MM.1S (cell line): ENCODE measurements at regions not wholly inside any gene's neighbourhood (a gene's known extent, or its start where the extent isn't known, plus 50 kb on each side); places are given as distances from the start of the nearest gene placed in this dataset.

Experiments used
- DNase-seq: peaks from one replicate; pipeline ENCODE4 v3.0.0-alpha.2; 2015
- H2AFZ ChIP-seq: fragments of 300-600 bp; sonication (generic); 2 replicates; pipeline ENCODE4 v1.6.0; 2016; ENCODE audit warnings: antibody characterized with exemption, low read length
- H3F3A ChIP-seq: fragments of 300-600 bp; sonication (generic); 2 replicates; pipeline ENCODE4 v1.6.1; 2016; ENCODE audit warnings: mild to moderate bottlenecking, antibody characterized with exemption, low read length, moderate library complexity, mixed read lengths; ENCODE audit not compliant: insufficient read depth
- H3K27ac ChIP-seq: fragments of 300-600 bp; sonication (generic); 2 replicates; pipeline ENCODE4 v1.5.1; 2016; ENCODE audit warnings: mild to moderate bottlenecking, low read length
- H3K27me3 ChIP-seq: fragments of 300-600 bp; sonication (generic); replicated peaks from 2 replicates; pipeline ENCODE4 v1.6.0; 2016; ENCODE audit warnings: low read length; ENCODE audit not compliant: insufficient read depth
- H3K36me3 ChIP-seq: fragments of 300-600 bp; sonication (generic); replicated peaks from 2 replicates; pipeline ENCODE4 v1.6.1; 2016; ENCODE audit warnings: mild to moderate bottlenecking, low read length, mixed read lengths; ENCODE audit not compliant: insufficient read depth
- H3K4me1 ChIP-seq: fragments of 300-600 bp; sonication (generic); 2 replicates; pipeline ENCODE4 v1.6.1; 2016; ENCODE audit warnings: low read length, mixed read lengths
- H3K4me2 ChIP-seq: fragments of 300-600 bp; sonication (generic); 2 replicates; pipeline ENCODE4 v1.6.0; 2016; ENCODE audit warnings: low read depth, low read length
- H3K4me3 ChIP-seq: fragments of 300-600 bp; sonication (generic); 2 replicates; pipeline ENCODE4 v1.5.1; 2016; ENCODE audit warnings: low read length, mixed read lengths
- H3K79me2 ChIP-seq: fragments of 300-600 bp; sonication (generic); 2 replicates; pipeline ENCODE4 v1.6.1; 2016; ENCODE audit warnings: mixed run types, low read length, mixed read lengths
- H3K9ac ChIP-seq: fragments of 300-600 bp; sonication (generic); 2 replicates; pipeline ENCODE4 v1.6.1; 2016; ENCODE audit warnings: low read length, mixed read lengths
- H3K9me2 ChIP-seq: fragments of 300-600 bp; sonication (generic); replicated peaks from 2 replicates; pipeline ENCODE4 v1.6.1; 2016; ENCODE audit warnings: mild to moderate bottlenecking, low read length, mixed read lengths; ENCODE audit not compliant: insufficient read depth
- H3K9me3 ChIP-seq: fragments of 300-600 bp; sonication (generic); replicated peaks from 2 replicates; pipeline ENCODE4 v1.6.1; 2016; ENCODE audit warnings: mild to moderate bottlenecking, low read length, mixed read lengths; ENCODE audit not compliant: insufficient read depth
- H4K20me1 ChIP-seq: fragments of 300-600 bp; sonication (generic); 2 replicates; pipeline ENCODE4 v1.6.1; 2016; ENCODE audit warnings: mild to moderate bottlenecking, low read length, moderate library complexity, mixed read lengths; ENCODE audit not compliant: insufficient read depth
- CTCF ChIP-seq: fragments of 300-600 bp; sonication (generic); IDR thresholded peaks from 2 replicates; pipeline ENCODE4 v1.5.1; 2016; ENCODE audit warnings: antibody characterized with exemption, low read length, mixed read lengths
- EZH2 ChIP-seq: fragments of 300-600 bp; sonication (generic); optimal IDR thresholded peaks from 2 replicates; pipeline ENCODE3; 2017; ENCODE audit warnings: low read depth, mild to moderate bottlenecking, antibody characterized with exemption, low read length, mixed read lengths
- EZH2phosphoT487 ChIP-seq: fragments of 300-600 bp; sonication (generic); IDR thresholded peaks from 2 replicates; pipeline ENCODE4 v1.6.1; 2018; ENCODE audit warnings: antibody characterized with exemption, low read length

- Histone ChIP-seq H3K4me3 (no peak overlapping the region), H3F3A (no peaks in the 10 kb centered on the region), H3K36me3 (no peaks in the 10 kb centered on the region), H3K4me2 (no peak overlapping the region), H3K9ac (no peak overlapping the region), H2AFZ (no peak overlapping the region), H3K4me1 (no peaks in the 10 kb centered on the region), H3K79me2 (no peaks in the 10 kb centered on the region), H3K27ac (no peak overlapping the region), H4K20me1 (no peaks in the 10 kb centered on the region), H3K9me2 (no peaks in the 10 kb centered on the region), H3K9me3 (no peaks in the 10 kb centered on the region), H3K27me3 (no peaks in the 10 kb centered on the region)
- DNase-seq: no peak
- TF ChIP-seq CTCF: no peak
- no peak for TF ChIP-seq EZH2phosphoT487
- no peak for TF ChIP-seq EZH2
Observed at GRCh38 chr11:44365616-44366015, 55.7 kb upstream of the ALX4 start.

GRCh38 chr11:44366026-44366425, 56.1 kb upstream of the ALX4 start:
- H2AFZ ChIP-seq: no peak overlapping the region
- H3K27ac ChIP-seq: no peak overlapping the region

GRCh38 chr11:44366741-44367140, 56.8 kb upstream of the ALX4 start:
- Histone ChIP-seq H3F3A (no peaks in the 10 kb centered on the region), H3K36me3 (no peaks in the 10 kb centered on the region), H2AFZ (no peak overlapping the region), H3K4me3 (no peak overlapping the region), H4K20me1 (no peaks in the 10 kb centered on the region), H3K4me1 (no peaks in the 10 kb centered on the region), H3K9me3 (no peaks in the 10 kb centered on the region), H3K27me3 (no peaks in the 10 kb centered on the region), H3K4me2 (no peak overlapping the region), H3K27ac (no peak overlapping the region), H3K9ac (no peak overlapping the region), H3K9me2 (no peaks in the 10 kb centered on the region), H3K79me2 (no peaks in the 10 kb centered on the region)
- TF ChIP-seq EZH2 (no peak), CTCF (no peak), EZH2phosphoT487 (no peak)
- no peak for DNase-seq

More at GRCh38 chr11:44366026-44366425, 56.1 kb upstream of the ALX4 start:
- no peak for TF ChIP-seq CTCF
- TF ChIP-seq EZH2: no peak
- TF ChIP-seq EZH2phosphoT487: no peak
- no peaks in the 10 kb centered on the region for H4K20me1 ChIP-seq
- no peaks in the 10 kb centered on the region for H3K9me2 ChIP-seq
- H3K4me3 ChIP-seq: no peak overlapping the region
- H3K9me3 ChIP-seq: no peaks in the 10 kb centered on the region
- no peaks in the 10 kb centered on the region for H3K79me2 ChIP-seq
- DNase-seq: no peak
- no peaks in the 10 kb centered on the region for H3K4me1 ChIP-seq
- H3F3A ChIP-seq: no peaks in the 10 kb centered on the region
- H3K4me2 ChIP-seq: no peak overlapping the region
- H3K9ac ChIP-seq: no peak overlapping the region
- no peaks in the 10 kb centered on the region for H3K27me3 ChIP-seq
- no peaks in the 10 kb centered on the region for H3K36me3 ChIP-seq

- no peaks in the 10 kb centered on the region for H3K4me1 ChIP-seq
- H3K4me3 ChIP-seq: no peak overlapping the region
- no peaks in the 10 kb centered on the region for H3K79me2 ChIP-seq
- no peaks in the 10 kb centered on the region for H3K9me2 ChIP-seq
- no peak overlapping the region for H3K27ac ChIP-seq
- DNase-seq: no peak
- no peak overlapping the region for H2AFZ ChIP-seq
- no peaks in the 10 kb centered on the region for H3K9me3 ChIP-seq
- no peaks in the 10 kb centered on the region for H3K36me3 ChIP-seq
- TF ChIP-seq EZH2 (no peak), CTCF (no peak), EZH2phosphoT487 (no peak)
- no peaks in the 10 kb centered on the region for H3K27me3 ChIP-seq
- H3K9ac ChIP-seq: no peak overlapping the region
- no peak overlapping the region for H3K4me2 ChIP-seq
- no peaks in the 10 kb centered on the region for H4K20me1 ChIP-seq
- no peaks in the 10 kb centered on the region for H3F3A ChIP-seq
Observed at GRCh38 chr11:44367452-44367851, 57.5 kb upstream of the ALX4 start.
